ENCODE measurements at regions not wholly inside any gene's neighbourhood (a gene's known extent, or its start where the extent isn't known, plus 50 kb on each side); places are given as distances from the start of the nearest gene placed in this dataset.
"Not testable (repeated sequence)": the region's sequence is repeated elsewhere in the genome, so short reads cannot be mapped to it uniquely, and the experiment has no call there.

GRCh38 chr7:81051811-81052413 lies 133.1 kb upstream of the SEMA3C start:
- peaks cover 9% of the 10 kb centered on the region for H3K9me3 ChIP-seq (ENCODE audit: insufficient read depth, low read length)
- no peak for DNase-seq (ENCODE audit: low read depth, low spot score)
- H3K36me3 ChIP-seq (ENCODE audit: insufficient read depth, insufficient read length, low read length) = no peaks in the 10 kb centered on the region
- no peaks in the 10 kb centered on the region for H3K4me1 ChIP-seq (ENCODE audit: insufficient read depth, insufficient read length)
- no peak overlapping the region for H3K4me3 ChIP-seq (ENCODE audit: insufficient read length, low read depth)
- H3K27me3 ChIP-seq (ENCODE audit: insufficient read depth, insufficient read length) = no peaks in the 10 kb centered on the region
- TF ChIP-seq YY1 (IDR thresholded peaks at IDR 0.05; ENCODE audit: insufficient read depth, insufficient read length) (no peak), ZNF274 (IDR thresholded peaks at IDR 0.05; ENCODE audit: low read depth, low read length) (no peak), SUZ12 (IDR thresholded peaks at IDR 0.05; ENCODE audit: extremely low read depth, insufficient read depth, insufficient read length) (no peak)
- H3K9ac ChIP-seq (ENCODE audit: insufficient read length, low read depth) = no peak overlapping the region

GRCh38 chr7:81045491-81046030 lies 126.7 kb upstream of the SEMA3C start:
- Histone ChIP-seq H3K9ac (ENCODE audit: insufficient read length, low read depth) (no peak overlapping the region), H3K9me3 (ENCODE audit: insufficient read depth, low read length) (peaks cover 14% of the 10 kb centered on the region), H3K36me3 (ENCODE audit: insufficient read depth, insufficient read length, low read length) (no peaks in the 10 kb centered on the region), H3K27me3 (ENCODE audit: insufficient read depth, insufficient read length) (no peaks in the 10 kb centered on the region), H3K4me3 (ENCODE audit: insufficient read length, low read depth) (no peak overlapping the region), H3K4me1 (ENCODE audit: insufficient read depth, insufficient read length) (no peaks in the 10 kb centered on the region)
- no peak for DNase-seq (ENCODE audit: low read depth, low spot score)
- TF ChIP-seq ZNF274 (IDR thresholded peaks at IDR 0.05; ENCODE audit: low read depth, low read length) (no peak), SUZ12 (IDR thresholded peaks at IDR 0.05; ENCODE audit: extremely low read depth, insufficient read depth, insufficient read length) (no peak), YY1 (IDR thresholded peaks at IDR 0.05; ENCODE audit: insufficient read depth, insufficient read length) (no peak)

GRCh38 chr7:81042646-81043045 lies 123.8 kb upstream of the SEMA3C start:
- not testable (repeated sequence) for H3K4me1 ChIP-seq (ENCODE audit: insufficient read depth, insufficient read length); H3K27me3 ChIP-seq (ENCODE audit: insufficient read depth, insufficient read length); H3K36me3 ChIP-seq (ENCODE audit: insufficient read depth, insufficient read length, low read length); H3K9ac ChIP-seq (ENCODE audit: insufficient read length, low read depth); H3K4me3 ChIP-seq (ENCODE audit: insufficient read length, low read depth); DNase-seq (ENCODE audit: low read depth, low spot score)
- peaks cover 12% of the 10 kb centered on the region for H3K9me3 ChIP-seq (ENCODE audit: insufficient read depth, low read length)

GRCh38 chr7:81040496-81040895 lies 121.6 kb upstream of the SEMA3C start:
- H3K9ac ChIP-seq (ENCODE audit: insufficient read length, low read depth) = no peak overlapping the region
- TF ChIP-seq SUZ12 (IDR thresholded peaks at IDR 0.05; ENCODE audit: extremely low read depth, insufficient read depth, insufficient read length) (no peak), ZNF274 (IDR thresholded peaks at IDR 0.05; ENCODE audit: low read depth, low read length) (no peak), YY1 (IDR thresholded peaks at IDR 0.05; ENCODE audit: insufficient read depth, insufficient read length) (no peak)
- DNase-seq (ENCODE audit: low read depth, low spot score) = no peak
- H3K4me1 ChIP-seq (ENCODE audit: insufficient read depth, insufficient read length) = no peaks in the 10 kb centered on the region
- H3K36me3 ChIP-seq (ENCODE audit: insufficient read depth, insufficient read length, low read length) = no peaks in the 10 kb centered on the region
- no peaks in the 10 kb centered on the region for H3K9me3 ChIP-seq (ENCODE audit: insufficient read depth, low read length)
- no peak overlapping the region for H3K4me3 ChIP-seq (ENCODE audit: insufficient read length, low read depth)
- H3K27me3 ChIP-seq (ENCODE audit: insufficient read depth, insufficient read length) = no peaks in the 10 kb centered on the region

- H3K36me3 ChIP-seq (ENCODE audit: insufficient read depth, insufficient read length, low read length) = no peaks in the 10 kb centered on the region
- no peak for TF ChIP-seq YY1 (IDR thresholded peaks at IDR 0.05; ENCODE audit: insufficient read depth, insufficient read length)
- DNase-seq (ENCODE audit: low read depth, low spot score) = no peak
- H3K9me3 ChIP-seq (ENCODE audit: insufficient read depth, low read length) = no peaks in the 10 kb centered on the region
- H3K4me3 ChIP-seq (ENCODE audit: insufficient read length, low read depth) = no peak overlapping the region
- H3K27me3 ChIP-seq (ENCODE audit: insufficient read depth, insufficient read length) = no peaks in the 10 kb centered on the region
- H3K4me1 ChIP-seq (ENCODE audit: insufficient read depth, insufficient read length) = no peaks in the 10 kb centered on the region
- no peak overlapping the region for H3K9ac ChIP-seq (ENCODE audit: insufficient read length, low read depth)
Observed at GRCh38 chr7:81036871-81037270, 118.0 kb upstream of the SEMA3C start.

- no peak for DNase-seq (ENCODE audit: low read depth, low spot score)
- H3K27me3 ChIP-seq (ENCODE audit: insufficient read depth, insufficient read length) = no peaks in the 10 kb centered on the region
- H3K4me1 ChIP-seq (ENCODE audit: insufficient read depth, insufficient read length) = no peaks in the 10 kb centered on the region
- no peaks in the 10 kb centered on the region for H3K9me3 ChIP-seq (ENCODE audit: insufficient read depth, low read length)
- no peak for TF ChIP-seq SUZ12 (IDR thresholded peaks at IDR 0.05; ENCODE audit: extremely low read depth, insufficient read depth, insufficient read length)
- TF ChIP-seq ZNF274 (IDR thresholded peaks at IDR 0.05; ENCODE audit: low read depth, low read length) = no peak
- TF ChIP-seq YY1 (IDR thresholded peaks at IDR 0.05; ENCODE audit: insufficient read depth, insufficient read length) = no peak
- no peak overlapping the region for H3K4me3 ChIP-seq (ENCODE audit: insufficient read length, low read depth)
- H3K9ac ChIP-seq (ENCODE audit: insufficient read length, low read depth) = no peak overlapping the region
- no peaks in the 10 kb centered on the region for H3K36me3 ChIP-seq (ENCODE audit: insufficient read depth, insufficient read length, low read length)
Observed at GRCh38 chr7:81036057-81036456, 117.2 kb upstream of the SEMA3C start.

GRCh38 chr7:81031996-81032395 lies 113.1 kb upstream of the SEMA3C start:
- no peaks in the 10 kb centered on the region for H3K4me1 ChIP-seq (ENCODE audit: insufficient read depth, insufficient read length)
- H3K9me3 ChIP-seq (ENCODE audit: insufficient read depth, low read length) = no peaks in the 10 kb centered on the region
- no peaks in the 10 kb centered on the region for H3K27me3 ChIP-seq (ENCODE audit: insufficient read depth, insufficient read length)
- no peak overlapping the region for H3K4me3 ChIP-seq (ENCODE audit: insufficient read length, low read depth)
- H3K9ac ChIP-seq (ENCODE audit: insufficient read length, low read depth) = no peak overlapping the region
- no peak for TF ChIP-seq YY1 (IDR thresholded peaks at IDR 0.05; ENCODE audit: insufficient read depth, insufficient read length)
- no peak for TF ChIP-seq SUZ12 (IDR thresholded peaks at IDR 0.05; ENCODE audit: extremely low read depth, insufficient read depth, insufficient read length)
- TF ChIP-seq ZNF274 (IDR thresholded peaks at IDR 0.05; ENCODE audit: low read depth, low read length) = no peak
- no peak for DNase-seq (ENCODE audit: low read depth, low spot score)
- H3K36me3 ChIP-seq (ENCODE audit: insufficient read depth, insufficient read length, low read length) = no peaks in the 10 kb centered on the region

- DNase-seq (ENCODE audit: low read depth, low spot score) = no peak
- Histone ChIP-seq H3K27me3 (ENCODE audit: insufficient read depth, insufficient read length) (no peaks in the 10 kb centered on the region), H3K9ac (ENCODE audit: insufficient read length, low read depth) (no peak overlapping the region), H3K36me3 (ENCODE audit: insufficient read depth, insufficient read length, low read length) (no peaks in the 10 kb centered on the region), H3K4me1 (ENCODE audit: insufficient read depth, insufficient read length) (no peaks in the 10 kb centered on the region), H3K4me3 (ENCODE audit: insufficient read length, low read depth) (no peak overlapping the region), H3K9me3 (ENCODE audit: insufficient read depth, low read length) (no peaks in the 10 kb centered on the region)
- TF ChIP-seq ZNF274 (IDR thresholded peaks at IDR 0.05; ENCODE audit: low read depth, low read length) (no peak), SUZ12 (IDR thresholded peaks at IDR 0.05; ENCODE audit: extremely low read depth, insufficient read depth, insufficient read length) (no peak), YY1 (IDR thresholded peaks at IDR 0.05; ENCODE audit: insufficient read depth, insufficient read length) (no peak)
Observed at GRCh38 chr7:81031243-81031642, 112.4 kb upstream of the SEMA3C start.
